Stimulated activated CD8-positive, alpha-beta memory T cell treated with anti-CD3 and anti-CD28 coated beads, Interleukin-2, amount 100 ng/mL, for 48 hours (primary cell): ENCODE measurements at regions not wholly inside any gene's neighbourhood (a gene's known extent, or its start where the extent isn't known, plus 50 kb on each side); places are given as distances from the start of the nearest gene placed in this dataset.
"Not testable (repeated sequence)": the region's sequence is repeated elsewhere in the genome, so short reads cannot be mapped to it uniquely, and the experiment has no call there.

Experiments used
- DNase-seq, 2 donors: peaks; one replicate each; pipeline ENCODE4 v3.0.0-alpha.2; 2020; ENCODE audit warnings: low read depth in 2 of 2

GRCh38 chr1:219050086-219050821 is 123.4 kb upstream of the LYPLAL1 start:
- no peak for DNase-seq

GRCh38 chr1:219050822-219051125 is 122.9 kb upstream of the LYPLAL1 start:
- DNase-seq: no peak

DNA sequence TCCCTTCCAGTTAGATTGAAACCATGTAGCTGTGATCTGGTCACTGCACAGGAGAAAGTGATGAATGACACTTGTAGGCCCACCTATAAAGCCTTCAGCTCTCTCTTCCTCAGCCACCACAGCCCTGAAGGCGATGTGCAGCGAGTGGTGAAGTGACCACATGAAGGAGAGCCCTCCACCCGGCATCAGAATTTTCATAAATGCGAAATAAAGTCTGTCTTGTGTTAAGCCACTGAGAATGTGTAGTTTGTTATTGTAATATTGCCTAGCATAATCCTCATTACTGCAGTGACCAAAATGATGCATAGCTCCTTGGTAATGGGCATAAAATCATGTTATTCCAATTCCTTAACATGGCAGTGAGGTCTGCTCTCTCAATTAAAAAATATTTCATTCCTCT is 122.1 kb upstream of the LYPLAL1 start:
- DNase-seq: no peak

- no peak for DNase-seq
These were observed 114.5 kb upstream of the LYPLAL1 start for GRCh38 chr1:219058891-219059820.

- no peak for DNase-seq
These were observed 112.9 kb upstream of the LYPLAL1 start for GRCh38 chr1:219060798-219061197.

DNA sequence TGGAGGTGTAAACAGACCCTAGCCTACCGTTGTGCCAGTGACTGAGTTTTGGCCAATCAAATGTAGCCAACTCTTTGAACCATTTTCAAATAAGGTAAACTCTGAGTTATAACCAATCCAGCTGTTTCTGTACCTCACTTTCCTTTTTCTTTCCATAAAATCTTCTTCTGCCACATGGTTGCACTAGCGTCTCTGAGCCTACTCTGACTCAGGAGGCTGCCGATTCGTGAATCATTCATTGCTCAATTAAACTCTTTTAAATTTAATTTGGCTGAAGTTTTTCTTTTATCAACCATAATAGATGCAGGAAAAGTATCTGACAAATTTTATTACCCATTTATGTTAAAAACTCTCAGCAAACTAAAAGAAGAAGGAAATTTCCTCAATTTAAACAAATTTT is 111.5 kb upstream of the LYPLAL1 start:
- no peak for DNase-seq

GRCh38 chr1:219066098-219066497 is 107.6 kb upstream of the LYPLAL1 start:
- no peak for DNase-seq

DNA sequence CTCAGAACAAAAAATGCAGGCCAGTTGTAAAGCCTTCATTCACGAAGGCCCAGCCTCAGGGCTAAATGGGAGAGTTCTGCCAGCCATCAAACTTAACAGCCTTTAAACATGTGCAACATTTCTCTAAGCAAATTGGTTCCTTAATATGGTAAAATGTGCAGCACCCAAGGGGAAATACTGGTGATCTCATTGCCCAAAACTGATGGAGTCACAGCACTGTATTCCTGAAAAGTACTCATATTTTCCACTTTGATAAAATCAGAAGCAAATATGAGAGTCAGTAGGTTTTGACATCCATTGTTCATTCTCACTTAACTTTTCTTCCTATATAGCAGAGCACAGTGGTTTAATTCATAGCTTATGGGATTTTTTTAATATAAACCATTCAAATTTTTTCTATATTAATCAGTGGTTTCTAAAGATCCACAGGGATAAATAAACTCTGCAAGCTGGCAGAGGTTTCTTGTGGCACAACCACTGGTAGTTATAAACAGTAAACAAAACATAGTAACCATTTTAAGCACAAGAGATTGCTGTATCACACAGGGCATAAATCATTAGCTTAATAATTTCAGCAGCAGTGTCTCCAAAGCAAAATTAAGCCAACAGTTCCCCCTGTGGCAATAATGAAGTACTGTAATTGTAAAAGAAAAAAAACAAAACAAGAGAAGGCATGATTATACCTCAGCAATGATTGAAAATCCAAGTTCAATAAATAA is 106.9 kb upstream of the LYPLAL1 start:
- no peak for DNase-seq

- no peak for DNase-seq
These were observed 106.3 kb upstream of the LYPLAL1 start for GRCh38 chr1:219067350-219067712.

DNA sequence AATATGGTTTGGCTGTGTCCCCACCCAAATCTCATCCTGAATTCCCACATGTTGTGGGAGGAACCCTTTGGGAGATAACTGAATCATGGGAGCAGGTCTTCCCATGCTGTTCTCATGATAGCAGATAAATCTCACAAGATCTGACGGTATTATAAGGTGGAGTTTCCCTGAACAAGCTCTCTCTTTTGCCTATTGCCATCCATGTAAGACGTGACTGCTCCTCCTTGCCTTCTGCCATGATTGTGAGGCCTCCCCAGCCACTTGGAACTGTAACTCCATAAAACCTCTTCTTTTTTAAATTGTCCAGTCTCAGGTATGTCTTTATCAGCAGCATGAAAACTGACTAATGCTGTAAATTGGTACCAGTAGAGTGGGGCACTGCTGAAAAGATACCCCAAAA is 103.3 kb upstream of the LYPLAL1 start:
- not testable (repeated sequence) for DNase-seq

DNA sequence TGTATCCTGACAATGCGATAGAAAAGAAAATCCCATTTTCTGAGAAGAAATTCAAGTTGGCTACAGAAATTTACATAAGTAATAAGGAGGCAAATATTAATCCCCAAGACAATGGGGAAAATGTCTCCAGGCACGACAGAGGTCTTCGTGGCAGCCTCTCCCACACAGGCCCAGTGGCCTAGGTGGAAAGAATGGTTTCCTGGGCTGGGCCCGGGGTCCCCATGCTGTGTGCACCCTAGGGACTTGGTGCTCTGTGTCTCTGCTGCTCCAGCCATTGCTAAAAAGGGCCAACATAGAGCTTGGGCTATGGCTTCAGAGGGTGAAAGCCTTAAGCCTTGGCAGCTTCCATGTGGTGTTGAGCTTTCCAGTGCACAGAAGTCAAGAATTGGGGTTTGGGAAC is 102.5 kb upstream of the LYPLAL1 start:
- DNase-seq: no peak

GRCh38 chr1:219072329-219072728 is 101.3 kb upstream of the LYPLAL1 start:
- DNase-seq: no peak

DNA sequence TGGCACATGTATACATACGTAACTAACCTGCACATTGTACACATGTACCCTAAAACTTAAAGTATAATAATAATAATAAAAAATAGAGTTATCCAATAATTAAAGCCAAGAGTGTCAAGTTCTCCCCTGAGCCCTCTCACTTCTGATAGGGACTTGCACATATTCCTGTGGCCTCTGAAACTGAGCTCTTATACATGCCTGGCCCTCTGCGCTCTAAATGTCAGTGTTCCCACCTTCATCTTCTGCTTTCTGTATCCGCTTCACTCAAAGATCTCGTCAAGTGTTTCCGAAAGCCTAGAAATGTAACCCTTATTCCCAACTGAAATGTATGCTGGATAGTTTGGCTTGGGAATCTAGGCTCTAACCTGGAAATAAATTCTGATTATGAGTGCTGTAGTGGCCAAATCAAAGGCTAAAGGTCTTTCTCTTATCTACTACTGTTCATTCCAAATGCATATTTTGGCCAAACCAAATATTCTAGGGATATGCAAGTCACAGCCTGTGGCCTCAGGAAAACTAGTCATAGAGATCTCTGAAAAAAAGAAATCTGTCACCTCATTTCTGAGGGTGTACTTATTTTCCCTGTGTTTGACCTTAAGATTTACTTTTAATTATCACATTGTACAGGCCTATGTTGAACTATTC is 99.5 kb upstream of the LYPLAL1 start:
- no peak for DNase-seq

- no peak for DNase-seq
These were observed 98.4 kb upstream of the LYPLAL1 start for GRCh38 chr1:219075121-219075879.

DNA sequence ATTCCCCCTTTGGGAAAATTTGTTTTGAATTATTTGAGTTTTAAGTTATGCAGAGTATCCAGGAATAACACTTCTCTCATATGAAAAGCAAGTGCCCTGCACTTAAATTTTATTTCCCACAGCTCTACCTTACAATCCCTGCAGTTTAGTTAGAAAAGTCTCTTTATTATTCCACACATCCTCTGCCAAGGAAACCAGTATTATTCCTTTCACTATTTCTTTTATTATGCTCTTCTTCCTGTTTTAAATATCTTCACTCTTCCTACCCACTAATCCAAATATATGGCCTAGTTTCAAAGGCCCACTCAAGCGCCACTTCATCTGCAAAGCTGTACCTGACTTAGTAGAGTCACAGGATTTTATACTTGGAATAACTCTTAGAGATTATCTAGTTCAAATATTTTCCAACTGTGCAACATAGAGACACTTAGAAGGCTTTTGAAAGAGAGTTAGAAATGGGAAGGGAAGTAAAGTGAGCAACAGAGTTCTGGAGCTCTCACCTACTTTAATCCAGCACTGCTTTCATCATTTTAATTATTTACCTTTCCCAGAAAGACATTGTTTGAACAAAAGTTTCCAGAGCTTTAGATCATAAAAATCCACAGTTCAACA is 97.2 kb upstream of the LYPLAL1 start:
- no peak for DNase-seq

DNA sequence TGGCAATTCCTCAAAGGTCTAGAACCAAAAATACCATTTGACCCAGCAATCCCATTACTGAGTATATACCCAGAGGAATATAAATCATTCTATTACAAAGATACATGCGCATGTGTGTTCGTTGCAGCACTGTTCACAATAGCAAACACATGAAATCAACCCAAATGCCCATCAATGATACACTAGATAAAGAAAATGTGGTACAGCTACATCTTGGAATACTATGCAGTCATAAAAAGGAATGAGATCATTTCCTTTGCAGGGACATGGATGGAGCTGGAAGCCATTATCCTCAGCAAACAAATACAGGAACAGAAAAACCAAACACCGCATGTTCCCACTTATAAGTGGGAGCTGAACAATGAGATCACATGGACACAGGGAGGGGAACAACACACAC is 95.9 kb upstream of the LYPLAL1 start:
- DNase-seq: not testable (repeated sequence)

- no peak for DNase-seq
These were observed 91.4 kb upstream of the LYPLAL1 start for GRCh38 chr1:219081943-219082925.

- no peak for DNase-seq
These were observed 90.0 kb upstream of the LYPLAL1 start for GRCh38 chr1:219083631-219084030.

DNA sequence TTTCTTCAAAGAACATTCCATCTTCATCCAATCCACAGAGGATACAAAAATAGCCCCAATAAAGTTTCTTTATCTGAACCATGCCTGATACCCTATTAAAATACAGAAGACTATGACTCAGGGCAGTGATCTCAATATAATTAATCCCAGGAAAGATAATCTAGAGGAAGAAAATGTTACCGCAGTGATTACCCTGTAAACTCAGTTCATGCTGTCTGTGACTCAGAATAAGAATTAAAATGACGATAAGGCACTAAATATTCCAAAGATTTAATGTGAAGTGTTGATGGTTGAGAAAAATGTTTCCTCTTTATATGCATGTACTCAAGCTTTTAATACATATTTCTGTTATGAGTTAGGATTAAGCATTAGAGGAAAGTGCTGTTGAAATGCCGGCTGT is 88.6 kb upstream of the LYPLAL1 start:
- no peak for DNase-seq

- DNase-seq: no peak
These were observed 87.7 kb upstream of the LYPLAL1 start for GRCh38 chr1:219085988-219086387.
